Activated CD8-positive, alpha-beta memory T cell treated with anti-CD3 and anti-CD28 coated beads, Interleukin-2, amount 50 U/mL, for 1 hour (primary cell): ENCODE measurements at regions not wholly inside any gene's neighbourhood (a gene's known extent, or its start where the extent isn't known, plus 50 kb on each side); places are given as distances from the start of the nearest gene placed in this dataset.
"Not testable (repeated sequence)": the region's sequence is repeated elsewhere in the genome, so short reads cannot be mapped to it uniquely, and the experiment has no call there.

Source experiments
- DNase-seq: peaks from one replicate; pipeline ENCODE4 v3.0.0-alpha.2; 2020; ENCODE audit errors: extremely low read depth

DNA sequence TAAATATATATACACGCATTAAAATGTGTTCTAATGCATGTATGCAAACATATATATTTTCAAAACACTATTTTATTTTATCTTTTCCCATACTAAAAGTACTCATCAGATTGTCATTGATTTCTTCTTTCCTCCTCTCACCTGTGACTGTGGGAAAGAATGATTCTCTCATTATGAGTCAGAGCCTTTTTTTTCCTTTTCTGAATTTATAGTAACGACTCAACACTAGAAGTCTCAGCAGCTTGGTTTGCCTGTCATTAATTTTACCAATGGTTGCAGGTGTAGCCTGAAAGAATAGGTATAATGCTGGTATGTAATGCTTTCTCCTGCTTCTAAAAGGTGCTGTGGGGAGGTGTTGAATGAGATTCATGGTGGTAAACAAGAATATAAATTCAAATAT, 328.7 kb downstream of the UTRN start:
- DNase-seq = no peak

DNA sequence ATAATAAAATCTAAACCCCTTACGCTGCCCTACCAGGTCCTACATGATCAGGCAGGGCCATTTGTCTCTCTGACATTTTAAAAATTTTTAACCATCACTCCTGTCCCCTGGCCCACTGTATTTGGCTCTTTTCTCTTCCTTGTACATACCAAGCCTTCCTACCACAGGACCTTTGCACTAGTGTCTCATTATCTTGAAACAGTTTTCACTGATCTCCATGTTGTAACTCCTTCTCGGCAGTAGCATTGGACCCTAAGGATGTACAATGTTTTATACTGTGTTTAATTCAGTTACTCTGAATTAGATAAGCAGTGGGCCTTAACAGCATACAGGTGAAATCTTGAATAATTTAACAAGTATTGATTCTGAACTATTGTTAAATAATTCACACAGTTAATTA, 330.7 kb downstream of the UTRN start:
- no peak for DNase-seq

DNA sequence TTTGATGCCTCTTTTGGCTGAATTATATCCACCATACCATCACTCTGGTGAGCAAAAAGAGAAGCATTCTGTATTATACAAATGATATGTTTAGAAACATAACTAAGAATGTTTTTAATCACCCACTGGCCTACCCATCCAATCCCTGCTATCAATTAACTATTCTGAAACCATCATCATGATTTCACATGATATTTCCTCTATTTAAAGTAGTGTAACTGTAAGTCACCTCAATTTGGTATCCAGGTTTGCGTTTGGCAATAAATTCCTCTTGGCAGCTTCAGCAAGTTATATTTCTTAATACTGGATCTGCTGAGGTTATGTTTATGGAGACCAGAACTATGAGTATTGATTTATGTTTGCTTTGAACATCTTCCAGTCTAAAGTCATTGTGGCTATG, 332.1 kb downstream of the UTRN start:
- no peak for DNase-seq

DNA sequence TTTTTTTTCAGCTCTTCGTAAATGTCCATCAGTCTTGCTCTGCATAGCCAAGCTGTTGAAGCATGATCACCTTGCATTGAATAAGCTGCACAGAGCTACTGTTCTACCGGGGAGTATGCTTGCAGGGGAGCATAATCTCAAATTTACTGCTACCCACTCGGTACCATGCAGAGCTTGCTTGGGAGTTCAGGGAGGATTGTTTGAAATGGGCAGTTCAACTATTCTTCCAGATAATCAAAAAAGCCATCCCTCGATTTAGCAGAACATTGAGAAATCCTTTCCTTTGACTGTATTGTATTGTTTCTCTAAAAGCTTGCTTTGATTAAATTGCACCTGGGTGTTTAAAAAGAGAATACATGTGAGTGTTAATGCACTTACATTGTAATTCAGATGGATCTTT, 332.6 kb downstream of the UTRN start:
- no peak for DNase-seq

DNA sequence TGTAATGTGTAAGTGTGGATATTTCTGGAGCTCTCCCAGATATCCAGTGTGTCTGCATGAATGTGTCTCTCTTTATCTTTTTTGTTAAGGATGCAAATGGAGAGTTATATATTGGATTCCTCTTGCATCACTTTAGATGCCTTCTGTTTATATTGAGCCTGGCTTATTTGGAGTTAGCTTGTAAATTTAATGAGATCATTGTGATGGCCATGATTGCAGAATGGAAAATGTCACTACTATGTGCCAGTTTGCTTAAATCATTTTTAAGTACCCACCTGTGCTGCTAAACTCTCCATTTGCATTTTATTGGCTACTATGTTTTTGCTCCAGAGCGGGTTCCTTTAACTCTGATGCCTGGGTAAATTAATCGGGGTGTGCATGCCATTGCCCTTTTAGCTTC, 334.8 kb downstream of the UTRN start:
- DNase-seq = no peak

DNA sequence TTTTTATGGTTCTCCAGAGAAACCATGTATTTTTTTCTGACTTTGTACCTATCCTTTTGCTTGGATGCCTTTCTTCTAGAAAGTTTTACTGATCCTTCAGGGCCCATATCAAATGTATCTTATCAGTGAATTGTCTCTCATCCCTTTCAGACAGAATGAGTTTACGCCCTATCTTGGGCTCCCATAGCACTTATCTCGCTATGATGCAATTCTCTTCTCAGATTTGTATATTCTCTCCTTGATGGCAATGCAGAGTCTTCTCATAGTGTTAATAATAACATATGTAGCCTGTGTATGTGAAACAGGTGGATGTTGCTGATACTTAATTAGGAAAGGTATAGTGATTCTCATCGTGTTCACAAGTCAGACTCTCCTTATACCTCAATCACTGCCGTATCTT, 336.2 kb downstream of the UTRN start:
- no peak for DNase-seq

DNA sequence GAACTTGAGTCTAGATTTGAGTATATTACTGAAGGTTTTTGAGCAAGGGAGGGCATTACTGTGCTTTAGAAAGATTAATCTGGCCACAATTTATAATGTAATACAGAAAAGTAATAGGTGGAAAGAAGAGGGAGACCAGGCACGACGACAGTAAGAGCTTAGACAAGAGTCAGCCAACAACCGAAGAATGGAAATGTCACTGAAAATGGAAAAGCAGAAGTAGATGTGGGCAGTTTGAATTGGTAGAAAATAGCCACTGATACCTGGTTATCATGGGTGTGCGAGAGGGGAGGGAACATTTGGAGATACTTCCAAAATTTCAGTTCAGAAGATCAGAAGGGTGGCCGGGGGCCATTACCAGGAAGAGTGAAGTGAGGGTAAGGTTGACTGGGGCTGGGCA, 339.1 kb downstream of the UTRN start:
- DNase-seq = no peak

DNA sequence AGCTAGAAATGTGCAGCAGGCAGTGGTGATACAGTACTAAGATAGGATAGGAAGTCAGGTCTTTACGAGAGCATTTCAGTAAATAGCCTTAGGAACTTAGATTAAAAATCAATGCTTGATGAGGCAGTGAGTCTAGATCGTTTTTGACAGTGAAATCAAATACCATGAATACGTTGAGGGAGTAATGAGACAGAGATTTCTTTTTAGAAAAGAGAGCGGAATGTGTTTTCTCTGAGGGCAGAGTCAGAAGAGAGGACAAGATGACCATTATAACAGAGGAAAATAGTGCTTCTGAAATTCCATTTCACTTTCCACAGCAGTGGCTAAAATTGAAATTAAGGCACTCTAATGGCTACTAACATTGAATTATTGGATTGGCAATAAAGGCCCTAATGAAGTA, 339.6 kb downstream of the UTRN start:
- no peak for DNase-seq

DNA sequence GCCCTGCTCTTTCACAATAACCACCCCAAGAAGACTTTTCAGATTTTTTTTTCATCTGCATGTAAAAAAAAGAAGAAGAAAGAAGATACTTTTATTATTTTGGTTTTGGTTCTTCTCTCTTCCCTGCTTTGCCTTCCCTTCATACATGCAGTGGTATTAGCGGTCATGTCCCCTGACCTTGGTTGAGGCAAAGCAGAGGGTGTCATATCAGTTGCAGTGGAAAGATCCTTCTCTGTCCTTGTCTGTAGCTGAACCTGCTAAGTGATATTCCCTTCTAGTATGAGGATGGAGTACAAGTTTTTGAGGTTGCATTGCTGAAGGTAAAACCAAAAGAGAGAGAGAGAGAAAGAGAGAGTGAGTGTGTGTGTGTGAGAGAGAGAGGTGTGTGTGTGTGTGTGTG, 345.7 kb downstream of the UTRN start:
- no peak for DNase-seq

DNA sequence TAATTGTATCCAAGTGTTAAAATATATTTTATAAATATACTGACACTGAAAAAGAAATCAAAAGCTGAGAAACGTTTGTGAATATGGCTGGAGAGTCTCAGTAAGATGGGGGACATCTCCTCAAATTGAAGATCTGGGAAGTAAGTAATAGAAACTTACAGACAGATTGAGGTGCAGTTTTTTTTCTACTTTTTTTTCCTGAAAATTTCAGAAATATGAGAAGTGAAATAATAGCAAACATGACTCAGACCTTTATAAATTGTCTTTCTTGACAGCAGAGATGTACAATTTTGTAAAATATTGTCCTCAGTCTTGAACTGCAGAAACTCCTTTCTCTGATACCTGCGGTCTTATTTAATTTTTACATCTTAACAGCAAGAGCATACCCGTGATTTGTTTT, 347.1 kb downstream of the UTRN start:
- DNase-seq = no peak

DNA sequence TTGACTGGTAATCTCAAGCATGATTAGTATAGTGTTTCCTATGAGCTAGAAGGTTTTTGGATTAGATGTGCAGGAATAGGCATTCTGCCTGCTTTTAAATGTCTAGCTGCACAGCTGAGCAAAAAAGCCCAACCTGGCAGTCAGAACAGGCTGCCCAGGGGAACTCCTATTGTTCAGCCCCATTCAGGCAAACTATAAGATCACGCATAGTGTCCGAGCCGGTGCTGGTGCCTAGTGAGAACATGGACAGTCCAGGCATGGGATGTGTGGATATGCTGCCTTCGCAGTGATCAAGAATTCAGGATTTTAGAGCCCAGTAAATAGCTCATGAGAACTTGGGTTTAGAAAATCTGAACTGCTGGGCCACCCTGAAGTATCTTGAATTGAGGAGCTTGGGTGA, 348.8 kb downstream of the UTRN start:
- no peak for DNase-seq

DNA sequence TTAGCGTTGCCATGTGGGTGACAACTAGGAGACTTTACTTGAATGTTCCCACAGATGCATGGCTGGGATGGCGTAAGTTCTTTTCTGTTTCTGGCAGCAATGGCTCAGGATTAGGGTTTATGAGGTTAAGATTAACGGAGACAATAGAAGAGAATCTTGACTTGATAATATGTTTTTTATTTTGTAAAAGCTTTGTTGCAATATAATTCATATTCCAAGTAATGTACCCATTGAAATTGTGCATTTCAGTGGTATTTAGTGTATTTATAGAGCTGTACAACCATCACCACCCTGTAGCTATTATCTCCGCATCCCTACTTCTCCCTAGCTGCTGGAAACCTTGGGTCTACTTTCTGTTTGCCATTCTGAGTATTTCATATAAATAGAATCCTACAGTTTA, 349.2 kb downstream of the UTRN start:
- no peak for DNase-seq

DNA sequence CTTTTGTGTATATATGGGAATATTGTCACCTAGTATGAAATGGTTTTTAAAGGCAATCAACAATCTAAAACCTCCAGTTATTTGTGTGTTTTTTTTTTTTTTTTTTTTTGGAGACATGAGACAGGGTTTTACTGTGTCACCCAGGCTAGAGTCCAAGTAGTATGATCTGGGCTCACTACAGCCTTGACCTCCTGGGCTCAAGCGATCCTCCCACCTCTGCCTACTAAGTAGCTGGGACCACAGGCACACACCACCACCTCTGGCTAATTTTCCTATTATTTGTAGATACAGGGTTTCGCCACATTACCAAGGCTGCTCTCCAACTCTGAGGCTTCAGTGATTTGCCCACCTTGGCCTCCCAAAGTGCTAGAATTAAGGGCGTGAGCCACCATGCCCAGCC, 349.9 kb downstream of the UTRN start:
- DNase-seq = no peak

DNA sequence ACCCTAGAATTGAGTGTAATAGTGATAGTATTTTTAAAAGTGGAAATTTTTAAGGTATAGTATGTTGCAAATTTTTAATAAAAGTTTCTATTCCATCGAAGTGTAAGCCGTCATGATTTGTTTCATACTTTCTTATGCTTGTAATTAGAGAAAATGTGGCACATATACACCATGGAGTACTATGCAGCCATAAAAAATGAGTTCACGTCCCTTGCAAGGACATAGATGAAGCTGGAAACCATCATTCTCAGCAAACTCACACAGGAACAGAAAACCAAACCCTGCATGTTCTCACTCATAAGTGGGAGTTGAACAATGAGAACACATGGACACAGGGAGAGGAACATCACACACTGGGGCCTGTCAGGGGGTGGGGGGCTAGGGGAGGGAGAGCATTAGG, 350.9 kb downstream of the UTRN start:
- DNase-seq = not testable (repeated sequence)

DNA sequence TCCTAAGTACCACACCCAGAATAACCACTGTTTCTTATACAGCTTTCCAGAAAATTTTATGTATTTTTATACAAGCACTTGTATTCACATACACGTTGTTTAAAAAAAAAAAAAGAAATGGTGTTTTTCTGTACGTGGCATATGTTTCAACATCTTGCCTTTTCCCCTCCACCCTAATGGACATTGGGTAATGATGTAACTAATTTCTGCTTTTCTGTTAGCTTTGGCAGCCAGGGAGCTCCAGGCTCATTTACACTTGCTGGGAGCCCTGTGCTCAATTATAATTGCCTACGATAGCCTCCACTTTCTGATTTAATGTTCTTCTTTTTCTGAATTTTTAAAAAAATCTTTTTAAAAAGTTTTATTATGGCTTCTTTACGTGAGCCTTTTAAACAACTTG, 352.4 kb downstream of the UTRN start:
- no peak for DNase-seq

DNA sequence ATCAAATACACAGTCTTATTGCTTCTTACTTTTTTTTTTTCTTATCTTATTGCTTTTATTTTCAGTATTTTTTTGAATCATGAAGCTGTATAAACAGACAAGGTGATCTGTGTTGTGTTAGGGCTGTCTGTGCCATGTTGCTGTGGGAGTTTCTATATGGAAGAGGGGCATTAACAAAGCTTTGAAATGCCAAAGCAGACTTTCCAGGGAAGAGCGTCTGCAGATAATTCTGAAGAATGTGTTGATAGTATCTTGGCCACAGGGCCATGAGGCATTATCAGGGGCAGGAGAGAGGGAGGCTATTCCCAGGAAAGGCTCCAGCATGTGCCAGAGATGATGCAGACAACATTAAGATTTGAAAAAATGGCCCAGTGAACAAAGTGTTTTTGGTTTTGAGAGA, 354.5 kb downstream of the UTRN start:
- no peak for DNase-seq

DNA sequence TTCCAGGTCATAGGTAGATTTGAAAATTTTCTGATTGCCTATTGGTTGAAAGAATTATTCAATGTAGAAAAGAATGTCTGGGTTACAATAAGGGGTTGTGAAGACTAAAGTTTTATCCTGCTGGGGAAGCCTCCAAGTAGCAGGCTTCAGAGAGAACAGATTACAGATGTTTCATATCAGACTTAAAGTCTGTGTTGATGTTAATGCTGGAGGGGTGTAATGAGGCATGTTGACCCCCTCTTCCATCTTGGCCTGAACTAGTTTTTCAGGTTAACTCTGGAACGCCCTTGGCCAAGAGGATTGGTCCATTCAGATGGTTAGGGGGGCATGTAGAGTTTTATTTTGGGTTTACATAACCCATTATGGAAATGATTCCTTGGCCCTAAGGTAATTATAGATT, 356.2 kb downstream of the UTRN start:
- no peak for DNase-seq

DNA sequence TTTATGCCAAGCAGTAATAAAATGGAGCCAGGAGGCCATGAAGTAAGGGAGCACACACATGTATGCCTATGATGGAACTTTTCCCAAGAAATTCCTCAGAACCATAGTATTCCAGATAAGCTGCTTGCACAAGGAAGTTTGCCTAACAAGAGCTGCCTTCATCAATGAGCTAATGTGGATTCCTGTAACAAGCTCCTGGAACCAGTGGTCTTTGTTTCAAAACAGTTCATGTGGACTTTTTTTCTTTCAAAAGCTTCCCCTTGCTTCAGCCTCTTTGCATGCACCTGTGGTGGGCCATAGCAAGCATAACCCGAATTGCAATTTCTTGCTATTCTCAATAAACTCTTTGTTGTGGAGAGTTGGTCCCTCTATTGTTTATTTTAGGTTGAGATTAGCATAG, 359.6 kb downstream of the UTRN start:
- no peak for DNase-seq

DNA sequence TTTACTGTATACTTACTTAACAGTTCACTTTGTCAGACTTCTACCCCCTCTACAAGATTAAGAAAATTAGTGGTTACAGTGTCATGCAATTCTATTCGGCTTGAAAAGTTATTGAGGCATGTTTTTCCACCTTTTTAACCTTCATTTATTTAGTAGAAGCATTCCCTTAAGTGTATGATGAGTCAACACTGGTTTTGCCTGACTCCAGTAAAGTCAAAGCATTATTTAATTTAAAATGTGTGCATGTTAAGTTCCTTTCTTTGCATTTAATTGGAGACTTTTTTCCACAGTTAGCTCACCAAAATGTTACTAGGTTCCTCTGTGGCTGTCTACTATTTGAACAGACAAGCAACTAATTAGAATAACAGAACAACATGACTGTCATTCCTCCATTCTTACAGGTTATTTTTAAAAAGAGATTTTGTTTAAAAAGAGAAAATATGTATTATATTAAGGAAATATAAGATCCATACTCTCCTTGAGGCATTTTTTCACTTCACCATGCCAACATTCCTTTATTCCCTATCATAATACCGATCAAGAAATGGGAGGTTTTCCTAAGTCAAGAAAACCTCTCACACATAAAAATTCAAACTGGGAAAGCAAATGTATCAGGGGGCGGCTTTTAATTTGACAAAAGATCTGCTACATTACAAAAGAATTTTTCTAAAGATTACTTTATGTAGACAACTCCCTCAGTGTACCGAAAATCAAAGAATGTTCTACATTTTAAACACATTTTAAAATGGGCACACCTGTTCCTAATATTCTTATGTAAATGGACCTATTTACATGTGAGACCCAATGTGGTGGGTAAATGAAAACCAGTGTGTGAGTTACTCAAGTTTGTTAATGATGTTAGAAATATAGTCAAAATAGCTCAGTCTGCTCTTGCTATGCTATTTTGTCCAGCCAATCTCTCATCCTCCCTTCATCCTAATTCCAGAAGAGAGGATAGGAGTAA, 361.2 kb downstream of the UTRN start:
- DNase-seq = no peak

DNA sequence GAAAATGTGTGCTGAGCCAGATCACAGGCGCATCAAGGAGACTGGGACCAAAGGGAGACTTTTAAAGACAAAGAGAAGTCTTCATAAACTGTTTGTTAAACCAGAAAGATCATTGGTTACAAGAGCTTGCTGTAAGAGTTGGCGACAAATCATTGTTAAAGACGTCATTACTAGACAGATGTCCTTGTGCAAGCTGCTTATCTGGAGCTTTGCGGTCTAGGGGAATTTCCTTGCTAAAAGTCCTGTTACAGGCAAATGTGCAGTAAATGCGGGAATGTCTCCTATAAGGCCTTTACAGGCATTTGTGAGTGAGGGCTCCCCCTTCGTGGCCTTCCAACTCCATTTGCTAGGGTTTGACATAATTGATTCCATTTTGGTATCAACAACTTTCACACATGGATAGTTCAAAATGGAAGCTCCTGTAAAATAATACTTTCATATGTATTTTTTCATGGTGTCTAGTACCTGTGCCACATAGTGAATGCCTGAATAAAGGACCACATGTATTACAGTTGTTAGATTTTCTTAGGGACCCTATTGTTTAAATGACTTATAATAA, 362.4 kb downstream of the UTRN start:
- DNase-seq = no peak

DNA sequence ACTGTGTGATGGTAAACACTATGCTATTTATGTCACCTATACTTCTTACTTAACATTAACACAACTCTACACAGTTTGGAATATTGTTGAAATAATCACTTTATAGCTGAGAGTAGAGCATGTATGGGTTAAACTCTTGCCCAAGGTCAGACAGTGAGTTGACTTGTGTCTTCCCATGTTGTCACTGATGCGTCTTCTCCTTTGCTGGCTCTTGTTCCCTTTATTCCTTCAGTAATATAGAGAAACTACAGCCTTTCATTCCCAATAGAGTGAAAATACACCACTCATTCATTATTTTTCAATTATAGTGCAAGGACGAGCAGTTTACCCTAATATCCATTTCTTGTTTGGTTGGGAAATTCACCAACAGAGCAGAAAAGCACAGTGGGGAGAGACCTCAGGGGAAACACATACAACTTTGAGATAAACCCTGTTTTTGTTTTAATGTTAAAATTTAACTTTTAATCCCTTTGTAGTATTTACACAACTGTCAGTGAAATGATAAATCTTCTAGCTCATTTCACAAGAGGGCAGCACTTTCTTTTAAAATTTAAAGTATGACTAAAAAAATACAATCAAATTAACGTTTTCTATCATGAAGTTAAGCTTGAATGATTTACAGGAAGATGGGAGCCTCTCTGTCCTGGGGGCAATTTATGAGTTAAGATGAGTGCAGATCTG, 363.0 kb downstream of the UTRN start:
- DNase-seq = no peak

DNA sequence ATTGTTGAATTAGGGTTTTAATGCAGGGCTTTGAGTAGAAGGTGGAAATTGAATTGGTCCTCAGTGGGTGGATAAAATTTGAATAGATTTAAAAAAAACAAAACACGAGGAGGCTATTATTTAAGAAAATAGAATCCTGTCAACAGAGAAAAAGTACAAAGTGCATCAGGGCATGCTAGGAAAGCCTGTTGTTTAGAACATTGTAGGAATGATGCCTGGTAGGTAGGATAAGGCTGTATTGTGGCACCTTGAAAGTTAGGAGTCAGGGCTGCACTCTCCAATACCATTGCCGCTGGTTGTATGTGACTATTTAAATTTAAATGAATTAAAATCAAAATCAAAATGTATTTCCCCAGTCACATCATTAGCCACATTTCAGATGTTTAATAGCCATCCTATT, 363.9 kb downstream of the UTRN start:
- no peak for DNase-seq

DNA sequence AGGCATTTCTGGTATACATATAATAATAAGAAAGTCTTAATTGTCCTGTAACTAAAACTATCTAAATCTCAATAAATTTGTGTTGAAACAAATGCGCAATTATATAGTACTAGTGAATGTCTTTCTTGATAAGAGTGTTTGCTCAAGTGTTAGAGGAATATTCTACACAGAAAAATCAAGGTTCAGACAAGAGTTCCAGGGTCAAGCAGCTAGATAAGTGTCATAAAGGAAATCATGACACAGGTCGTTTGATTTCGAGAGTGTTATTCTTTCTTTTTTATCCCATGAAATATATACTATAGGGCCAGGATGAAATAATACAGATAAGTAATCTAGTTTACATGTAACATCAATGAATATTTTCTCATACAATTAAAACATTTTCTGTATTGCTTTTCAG, 366.1 kb downstream of the UTRN start:
- no peak for DNase-seq
